ENCODE measurements at regions not wholly inside any gene's neighbourhood (a gene's known extent, or its start where the extent isn't known, plus 50 kb on each side); places are given as distances from the start of the nearest gene placed in this dataset.
A peak's percentile ranks its signal among the peaks of the same experiment; 100 is the strongest.
"Not testable (repeated sequence)": the region's sequence is repeated elsewhere in the genome, so short reads cannot be mapped to it uniquely, and the experiment has no call there.

DNA sequence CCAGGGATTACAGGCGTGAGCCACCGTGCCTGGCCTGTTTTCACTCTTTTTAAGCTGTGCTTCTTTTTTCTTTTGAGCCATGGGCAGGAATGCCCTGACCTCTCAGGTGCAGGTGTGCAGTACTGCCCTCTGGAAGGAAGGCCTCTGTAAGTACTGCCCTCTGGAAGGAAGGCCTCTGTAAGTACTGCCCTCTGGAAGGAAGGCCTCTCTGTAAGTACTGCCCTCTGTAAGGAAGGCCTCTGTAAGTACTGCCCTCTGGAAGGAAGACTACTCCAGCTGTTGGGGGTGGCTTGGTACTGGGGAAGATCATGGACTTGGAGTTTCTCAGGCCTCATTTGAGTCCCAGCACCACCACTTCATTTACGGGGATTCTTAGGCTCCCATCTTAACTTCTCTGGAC lies 248.5 kb upstream of the ID2 start:
- no peak for DNase-seq

DNA sequence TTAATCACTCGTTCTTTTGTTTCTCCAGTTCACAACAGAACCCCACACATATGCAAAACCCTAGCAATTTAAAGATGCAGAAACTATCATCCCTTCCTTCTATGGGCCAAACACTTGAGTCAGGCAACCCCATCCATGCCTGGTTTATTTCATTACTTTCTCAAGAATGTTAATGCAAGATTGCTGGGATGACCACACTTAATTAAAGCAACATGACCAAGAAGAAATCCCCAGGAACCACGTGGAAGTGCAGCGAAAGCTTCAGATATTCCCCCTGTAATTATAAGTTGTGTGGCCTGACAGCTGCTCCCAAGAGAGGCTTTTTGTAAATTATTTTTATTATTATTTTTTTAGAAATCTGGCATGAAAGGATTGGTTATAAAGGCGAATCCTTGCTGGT lies 246.2 kb upstream of the ID2 start:
- DNase-seq, result no peak

DNA sequence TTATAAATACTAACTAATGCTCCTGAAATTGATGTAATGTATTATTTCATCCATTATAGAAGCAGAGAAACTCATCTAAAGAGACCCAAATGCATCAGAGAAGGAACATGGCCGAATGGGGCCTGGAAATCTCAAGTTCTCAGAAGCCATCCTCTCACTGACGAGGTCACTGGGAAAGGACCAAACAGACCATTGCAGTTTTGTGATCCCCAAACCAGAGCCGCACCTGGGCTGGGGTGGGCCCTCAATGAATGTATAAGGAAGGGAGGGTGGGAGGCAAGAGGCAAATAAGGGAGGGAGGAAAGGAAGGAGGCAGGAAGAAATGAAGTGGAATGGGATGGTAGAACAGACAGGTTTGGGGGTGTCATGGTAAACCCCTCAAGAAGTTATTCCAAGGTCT lies 245.3 kb upstream of the ID2 start:
- DNase-seq, result no peak

GRCh38 chr2:8437228-8437948 lies 244.5 kb upstream of the ID2 start:
- DNase-seq, result no peak

DNA sequence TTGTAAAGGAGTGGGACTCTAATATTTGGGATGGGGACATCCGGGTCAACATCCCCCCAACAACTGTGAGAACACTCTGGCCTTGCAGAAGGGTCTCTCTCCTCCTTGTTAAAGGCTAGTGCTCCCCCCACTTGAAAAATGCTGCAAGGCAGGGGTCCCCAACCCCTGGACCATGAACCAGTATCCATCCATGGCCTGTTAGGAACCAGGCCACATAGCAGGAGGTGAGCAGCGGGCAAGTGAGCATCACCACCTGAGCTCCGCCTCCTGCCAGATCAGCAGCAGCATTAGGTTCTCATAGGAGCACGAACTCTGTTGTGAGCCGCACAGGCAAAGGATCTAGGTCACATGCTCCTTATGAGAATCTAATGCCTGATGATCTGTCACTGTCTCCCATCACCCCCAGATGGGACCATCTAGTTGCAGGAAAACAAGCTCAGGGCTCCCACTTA lies 243.9 kb upstream of the ID2 start:
- DNase-seq, result no peak

DNA sequence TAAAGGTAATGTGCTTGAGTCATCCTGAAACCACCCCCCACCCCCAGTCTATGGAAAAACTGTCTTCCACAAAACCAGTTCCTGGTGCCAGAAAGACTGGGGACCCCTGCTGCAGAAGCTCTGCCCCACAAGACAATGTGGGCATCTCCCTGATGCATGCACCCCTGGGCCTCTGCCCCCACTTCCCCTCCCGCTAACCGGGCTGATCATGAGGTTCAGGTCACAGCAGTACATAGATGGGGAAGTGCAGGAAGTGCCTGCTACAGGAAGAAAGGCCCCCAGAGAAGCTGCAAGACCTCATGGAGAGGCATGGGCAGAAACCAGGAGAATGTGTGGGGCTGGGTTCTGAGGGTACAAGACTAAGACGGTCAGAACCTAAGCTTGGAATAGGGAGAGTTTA lies 243.4 kb upstream of the ID2 start:
- no peak for DNase-seq

DNA sequence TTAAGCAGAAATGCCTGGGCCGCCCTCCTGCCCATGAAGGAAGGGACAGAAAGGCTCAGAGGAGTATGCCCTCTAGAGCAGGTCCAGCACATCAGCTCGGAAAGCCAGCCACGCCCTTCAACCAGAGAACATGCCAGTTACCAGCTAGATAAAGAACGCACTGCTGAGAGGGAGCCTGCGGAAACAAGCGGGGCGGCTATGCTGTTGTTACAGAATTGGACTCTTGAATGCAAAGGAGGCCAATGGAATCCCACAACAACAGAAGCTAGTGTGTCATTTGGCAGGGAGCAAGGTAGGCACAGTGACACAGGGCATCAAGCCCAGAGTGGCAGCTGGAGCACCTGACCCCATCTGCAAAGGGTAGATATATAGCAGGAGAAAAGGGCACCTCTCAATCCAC lies 242.9 kb upstream of the ID2 start:
- no peak for DNase-seq

DNA sequence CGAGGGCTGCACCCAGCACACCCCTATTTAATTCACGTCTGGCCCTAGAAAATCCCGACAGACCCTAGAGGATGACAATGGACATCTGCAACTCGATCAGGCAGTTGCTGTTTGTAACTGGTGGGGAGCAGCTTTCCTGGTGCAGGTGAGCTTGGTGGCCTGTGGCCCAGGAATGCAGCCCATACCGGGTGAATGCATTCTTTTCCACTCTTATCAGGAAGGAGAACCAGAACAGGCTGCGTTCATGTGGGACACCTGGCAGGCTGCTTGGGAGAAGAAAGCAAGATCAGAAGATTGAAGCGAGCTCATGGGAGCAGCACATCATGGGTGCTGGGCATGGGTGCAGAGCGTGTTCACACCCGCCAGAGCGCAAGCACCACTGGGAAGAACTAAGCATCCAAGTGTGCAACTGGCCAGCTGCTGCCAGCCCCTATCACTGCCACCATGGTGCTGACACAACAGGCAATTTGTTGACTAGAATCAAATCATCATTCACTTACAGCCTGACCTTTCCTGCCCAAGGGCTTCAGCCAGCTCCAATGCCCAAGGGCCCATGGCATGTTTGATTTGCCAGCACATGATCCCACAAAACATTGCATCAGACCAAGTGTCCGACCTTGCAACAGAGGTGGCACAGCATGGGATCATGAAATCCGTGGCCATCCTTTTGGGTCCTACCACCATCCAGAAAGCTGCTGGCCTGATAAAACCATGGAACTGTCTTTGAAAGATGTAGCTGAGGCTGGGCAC lies 241.7 kb upstream of the ID2 start:
- no peak for DNase-seq

DNA sequence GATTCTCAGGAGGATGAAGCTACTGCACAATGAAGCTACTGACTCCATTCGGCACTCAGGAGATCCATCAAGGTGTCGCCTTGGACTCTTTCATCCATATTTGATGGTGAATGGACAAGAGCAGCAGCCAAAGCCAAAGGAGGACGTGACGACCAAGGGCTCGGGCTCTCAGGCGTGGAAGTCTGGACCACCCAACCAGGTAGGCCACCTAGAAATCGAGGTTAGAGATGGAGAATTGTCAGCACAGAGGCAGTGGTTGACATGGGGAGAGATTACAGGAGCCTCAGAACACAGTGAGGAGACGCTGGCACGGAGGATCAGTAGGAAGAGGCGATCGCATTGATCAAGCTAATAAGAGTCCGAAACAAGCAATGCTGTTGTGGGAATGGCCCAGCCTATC lies 240.5 kb upstream of the ID2 start:
- DNase-seq, result no peak

DNA sequence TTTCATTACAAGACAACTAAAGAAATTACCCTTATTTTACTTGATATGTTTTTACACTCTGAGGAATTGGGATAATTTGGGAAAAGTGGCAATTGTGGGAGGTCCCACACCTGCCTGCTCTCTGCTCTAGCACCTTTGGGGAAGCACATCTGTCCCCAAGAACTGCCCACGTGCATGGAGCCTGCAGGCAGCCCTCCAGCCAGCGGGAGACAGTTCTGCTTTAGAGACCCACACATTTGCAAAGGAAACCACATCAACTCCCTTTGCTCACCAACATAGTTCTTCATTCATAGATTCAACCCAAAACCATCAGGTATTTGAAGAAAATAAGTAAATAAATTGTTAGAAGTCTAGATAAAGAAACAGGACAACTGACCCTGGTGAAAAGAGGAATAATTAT lies 239.9 kb upstream of the ID2 start:
- peak; percentile 39 for DNase-seq

DNA sequence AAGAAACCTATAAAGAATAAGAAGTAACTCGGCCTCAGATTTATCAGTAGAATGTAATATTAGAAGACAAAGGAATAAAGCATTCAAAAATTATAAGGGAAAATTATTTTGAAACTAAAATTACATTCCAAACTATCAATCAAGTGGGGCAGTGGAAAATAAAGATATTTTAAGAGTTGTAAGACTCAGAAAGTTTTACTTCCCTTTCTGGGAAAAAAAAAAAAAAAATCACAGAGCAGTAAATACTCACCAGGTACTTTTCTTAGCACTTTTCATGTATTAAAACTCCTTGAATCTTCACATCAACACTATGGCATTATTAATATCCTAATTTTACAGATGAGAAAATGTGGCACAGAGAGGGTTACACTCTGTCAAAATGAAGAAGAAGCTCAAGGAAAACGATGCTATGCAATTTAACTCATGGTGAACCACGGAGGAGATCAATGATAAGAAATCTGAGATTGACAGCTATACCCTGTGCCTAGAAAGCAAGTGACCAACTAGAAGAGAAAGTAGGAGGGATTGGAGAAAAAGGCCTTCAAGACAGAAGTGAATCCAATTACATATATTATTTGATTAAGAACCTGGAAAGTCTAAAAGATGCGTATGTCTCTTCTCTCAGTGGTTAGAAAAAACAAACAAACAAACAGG lies 238.9 kb upstream of the ID2 start:
- DNase-seq, result no peak

DNA sequence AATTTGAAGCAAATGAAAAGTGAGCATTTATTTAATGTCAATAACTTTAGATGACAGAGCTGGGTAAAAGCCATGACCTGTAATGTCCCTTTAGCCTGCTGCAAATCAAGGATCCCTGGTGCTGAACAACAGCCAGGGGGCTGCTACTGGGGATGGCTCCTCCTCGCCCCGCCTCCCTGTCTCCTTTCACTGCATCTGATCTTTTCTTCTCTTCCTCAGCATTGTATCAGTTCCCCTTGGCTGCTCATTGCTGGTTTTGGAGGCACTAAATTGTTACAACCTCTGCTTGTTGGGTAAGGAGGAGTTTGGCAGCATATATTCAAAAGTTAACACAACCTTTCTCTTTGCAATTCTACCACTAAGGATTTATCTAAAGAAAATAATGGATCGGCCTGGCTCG lies 236.3 kb upstream of the ID2 start:
- DNase-seq, result no peak

DNA sequence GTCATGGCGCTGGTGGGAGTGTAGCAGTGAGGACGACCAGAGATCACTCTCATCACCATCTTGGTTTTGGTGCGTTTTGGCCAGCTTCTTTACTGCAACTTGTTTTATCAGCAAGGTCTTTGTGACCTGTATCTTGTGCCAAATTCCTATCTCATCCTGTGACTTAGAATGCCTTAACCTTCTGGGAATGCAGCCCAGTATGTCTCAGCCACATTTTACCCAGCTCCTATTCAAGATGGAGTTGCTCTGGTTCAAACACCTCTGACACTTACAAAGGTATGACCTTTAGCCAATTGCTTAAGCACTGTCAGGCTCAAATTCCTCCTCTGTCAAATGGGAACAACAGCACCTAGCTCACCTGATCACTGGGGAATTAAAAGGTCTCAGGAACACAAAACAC lies 235.1 kb upstream of the ID2 start:
- not testable (repeated sequence) for DNase-seq

- DNase-seq, result no peak
Observed at GRCh38 chr2:8447610-8448221, 234.1 kb upstream of the ID2 start.

GRCh38 chr2:8448824-8449556 lies 232.9 kb upstream of the ID2 start:
- DNase-seq, result no peak

- no peak for DNase-seq
Observed at GRCh38 chr2:8451273-8451672, 230.6 kb upstream of the ID2 start.

GRCh38 chr2:8452296-8452695 lies 229.6 kb upstream of the ID2 start:
- DNase-seq, result no peak

DNA sequence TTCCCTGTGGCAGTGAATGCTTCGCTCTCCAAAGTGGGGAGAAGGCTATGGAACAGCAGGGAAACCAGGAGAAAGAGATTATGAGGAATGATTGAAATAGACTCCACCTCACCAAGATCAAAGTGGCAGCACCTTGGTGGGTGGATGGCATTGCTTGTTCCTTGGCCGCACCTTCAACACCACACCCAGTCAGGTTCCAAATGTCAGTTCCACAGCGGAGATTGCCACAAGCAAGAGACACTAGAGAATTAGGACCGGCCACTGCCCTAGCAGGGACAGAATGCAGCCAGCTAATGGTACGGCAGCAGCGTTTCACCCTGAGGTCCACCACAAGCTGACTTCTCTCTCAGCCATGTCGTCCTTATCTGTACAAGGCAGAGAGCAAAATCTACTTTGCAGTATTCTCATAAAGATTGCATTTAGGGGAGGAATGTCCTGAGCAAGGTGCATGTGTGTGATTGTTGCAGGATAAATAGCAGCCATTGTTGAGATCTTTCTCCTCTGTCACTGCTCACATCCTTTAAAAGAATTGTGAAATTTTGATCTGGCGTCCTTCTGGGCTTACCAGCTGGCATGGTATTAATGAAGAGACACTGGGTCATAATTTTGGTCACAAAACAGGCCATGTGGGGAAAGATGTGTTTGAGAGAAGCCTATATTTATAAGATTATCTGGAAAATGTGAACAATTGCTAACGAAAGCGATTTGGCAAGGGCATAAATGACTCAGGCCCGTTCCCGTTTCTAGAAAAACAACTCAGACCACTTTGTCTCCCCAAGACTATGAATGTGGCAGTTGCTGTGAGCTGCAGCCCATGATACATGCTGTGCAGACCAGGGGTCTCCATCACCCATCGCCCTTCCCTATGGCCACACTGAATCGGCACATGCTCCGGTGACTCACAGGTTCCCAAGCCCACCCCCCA lies 228.6 kb upstream of the ID2 start:
- DNase-seq, result no peak

- DNase-seq, result no peak
Observed at GRCh38 chr2:8453904-8454302, 228.0 kb upstream of the ID2 start.

GRCh38 chr2:8454797-8455196 lies 227.1 kb upstream of the ID2 start:
- no peak for DNase-seq

DNA sequence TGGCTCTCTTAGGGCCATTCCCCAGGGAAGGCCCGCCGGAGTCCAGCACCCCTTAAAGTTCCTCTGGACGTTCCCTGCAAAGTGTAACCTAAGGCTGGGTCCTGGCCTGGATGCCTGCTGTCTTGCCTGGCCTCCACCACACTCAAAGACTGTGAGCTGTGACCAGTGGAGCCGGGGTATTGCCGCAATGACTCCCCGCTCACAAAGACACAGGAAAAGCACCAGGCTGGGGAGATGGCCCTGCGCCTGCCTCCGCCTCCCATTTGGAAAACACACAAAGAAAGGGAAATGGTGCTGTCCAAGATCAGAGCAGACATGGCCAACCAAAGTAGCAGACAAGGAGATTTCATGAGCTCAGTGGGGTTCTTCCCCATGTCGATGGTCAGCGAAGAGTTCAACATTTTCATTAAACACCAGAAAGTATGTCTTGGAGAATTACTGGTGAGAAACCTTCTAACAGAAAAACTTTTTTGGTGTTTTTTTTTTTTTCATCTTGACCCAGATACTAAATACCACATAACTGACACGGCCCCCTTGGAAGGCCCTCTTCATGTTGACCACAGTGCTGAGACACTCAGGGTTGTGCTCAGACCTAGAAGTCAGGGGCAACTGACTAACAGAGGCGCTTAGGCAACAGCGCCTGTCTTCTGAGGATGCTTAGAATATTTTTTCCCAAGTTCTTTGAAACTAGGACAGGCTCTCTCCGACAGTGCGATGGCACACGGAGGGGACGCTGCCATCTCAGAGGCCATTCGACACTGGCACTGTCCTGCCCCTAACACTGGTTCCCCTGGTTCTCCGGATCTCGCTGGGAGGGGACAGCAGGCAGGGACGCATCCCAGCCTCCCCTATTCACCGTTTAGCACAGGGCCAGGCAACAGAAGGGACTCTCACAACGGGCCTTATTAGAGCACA lies 226.4 kb upstream of the ID2 start:
- no peak for DNase-seq
